Endodermal cell (in vitro differentiated cells): ENCODE measurements at regions not wholly inside any gene's neighbourhood (a gene's known extent, or its start where the extent isn't known, plus 50 kb on each side); places are given as distances from the start of the nearest gene placed in this dataset.

Experiments used
- DNase-seq: peaks from one replicate; pipeline ENCODE4 v3.0.0-alpha.2; 2017
- H3K27ac ChIP-seq: 2 replicates; pipeline ENCODE4 v1.5.1; 2013; ENCODE audit warnings: mild to moderate bottlenecking, low read depth, low read length, moderate library complexity
- H3K27me3 ChIP-seq: 2 replicates; pipeline ENCODE4 v1.6.1; 2013; ENCODE audit warnings: mild to moderate bottlenecking, low read length, moderate library complexity; ENCODE audit not compliant: insufficient read depth, control insufficient read depth, poor library complexity, severe bottlenecking
- H3K36me3 ChIP-seq: 2 replicates; pipeline ENCODE4 v1.7.0; 2013; ENCODE audit warnings: mild to moderate bottlenecking, low read length, moderate library complexity; ENCODE audit not compliant: control insufficient read depth, insufficient read depth
- H3K4me1 ChIP-seq: one replicate; pipeline ENCODE4 v1.7.0; 2013; ENCODE audit warnings: low read length; ENCODE audit not compliant: control insufficient read depth, insufficient read depth
- H3K4me3 ChIP-seq: 2 replicates; pipeline ENCODE4 v1.5.1; 2013; ENCODE audit warnings: mild to moderate bottlenecking, low read length, moderate library complexity
- H3K9ac ChIP-seq: 2 replicates; pipeline ENCODE4 v1.6.1; 2013; ENCODE audit warnings: mild to moderate bottlenecking, low read length, moderate library complexity; ENCODE audit not compliant: poor library complexity, severe bottlenecking; ENCODE audit errors: extremely low read depth
- H3K9me3 ChIP-seq: 2 replicates; pipeline ENCODE4 v1.6.1; 2013; ENCODE audit warnings: mild to moderate bottlenecking, low read length, moderate library complexity; ENCODE audit not compliant: control insufficient read depth
- H3K27ac Mint-ChIP-seq: 2 replicates; pipeline ENCODE4 v1.8.0; 2020; ENCODE audit warnings: mixed read lengths
- H3K27me3 Mint-ChIP-seq: 2 replicates; pipeline ENCODE4 v1.8.0; 2021; ENCODE audit warnings: mild to moderate bottlenecking, mixed read lengths; ENCODE audit not compliant: insufficient read depth
- H3K36me3 Mint-ChIP-seq: 2 replicates; pipeline ENCODE4 v1.8.0; 2020; ENCODE audit warnings: low read depth, mixed read lengths
- H3K4me1 Mint-ChIP-seq: 2 replicates; pipeline ENCODE4 v1.8.0; 2020; ENCODE audit warnings: mixed read lengths
- H3K4me3 Mint-ChIP-seq: 2 replicates; pipeline ENCODE4 v1.8.0; 2020; ENCODE audit warnings: mild to moderate bottlenecking, moderate library complexity, mixed read lengths
- H3K9me3 Mint-ChIP-seq: 2 replicates; pipeline ENCODE4 v1.8.0; 2020; ENCODE audit warnings: mild to moderate bottlenecking, mixed read lengths
- CTCF ChIP-seq: fragments of 200-600 bp; sonication (generic); conservative IDR thresholded peaks from 2 replicates; pipeline ENCODE4 v1.5.0; 2021; ENCODE audit warnings: antibody characterized with exemption, mild to moderate bottlenecking
- WGBS, 2 experiments: methylation state at CpG; one replicate each; pipeline versions ENCODE4 v1.1.5 to v1.1.7; 2013; ENCODE audit warnings: missing lambda C conversion rate in 2 of 2, mixed read lengths in 1 of 2; ENCODE audit not compliant: insufficient coverage in 1 of 2, insufficient read length in 1 of 2; 5-methylcytosine and 5-hydroxymethylcytosine counted together

GRCh38 chr4:126086041-126086440 is 771.3 kb downstream of the FAT4 start:
- no peaks in the 10 kb centered on the region for H3K9me3 Mint-ChIP-seq
- 100% methylated on average over 2 of the region's 2 CpGs; no CpG with 5 or more reads in 1 of the 2 experiments for WGBS, 2 experiments
- H3K4me3 Mint-ChIP-seq: no peak overlapping the region
- no peak overlapping the region for H3K27ac Mint-ChIP-seq
- H3K4me1 ChIP-seq: no peaks in the 10 kb centered on the region
- H3K27ac ChIP-seq: no peak overlapping the region
- no peaks in the 10 kb centered on the region for H3K36me3 ChIP-seq
- no peak overlapping the region for H3K9ac ChIP-seq
- H3K9me3 ChIP-seq: no peaks in the 10 kb centered on the region
- H3K27me3 Mint-ChIP-seq: no peaks in the 10 kb centered on the region
- no peaks in the 10 kb centered on the region for H3K36me3 Mint-ChIP-seq
- no peaks in the 10 kb centered on the region for H3K27me3 ChIP-seq
- no peak for DNase-seq
- H3K4me3 ChIP-seq: no peak overlapping the region
- no peak for TF ChIP-seq CTCF
- H3K4me1 Mint-ChIP-seq: no peaks in the 10 kb centered on the region

DNA sequence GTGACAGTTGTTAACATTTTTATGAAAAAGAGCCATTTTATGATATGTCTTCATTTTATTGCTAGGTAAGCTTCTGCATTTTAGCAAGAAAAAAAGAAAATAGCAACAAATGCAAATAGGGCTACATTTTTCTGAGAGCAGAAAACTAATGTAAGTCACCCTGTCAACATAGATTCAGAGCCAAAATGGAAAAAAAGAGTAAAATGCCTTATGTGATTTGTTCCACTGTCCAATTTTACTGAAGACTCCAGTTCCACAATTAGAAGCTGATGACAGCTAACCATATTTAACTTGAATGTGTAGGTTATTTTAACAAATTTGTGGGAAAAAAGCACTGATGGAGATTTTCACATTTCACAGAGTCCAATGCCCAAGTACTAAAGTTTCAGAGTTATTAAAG is 772.3 kb downstream of the FAT4 start:
- Histone ChIP-seq H3K4me3 (no peak overlapping the region), H3K27ac (no peak overlapping the region), H3K36me3 (no peaks in the 10 kb centered on the region), H3K9ac (no peak overlapping the region), H3K4me1 (no peaks in the 10 kb centered on the region), H3K9me3 (no peaks in the 10 kb centered on the region), H3K27me3 (no peaks in the 10 kb centered on the region)
- Mint-ChIP-seq H3K9me3 (no peaks in the 10 kb centered on the region), H3K36me3 (no peaks in the 10 kb centered on the region), H3K27ac (no peak overlapping the region), H3K4me1 (no peaks in the 10 kb centered on the region), H3K27me3 (no peaks in the 10 kb centered on the region), H3K4me3 (no peak overlapping the region)
- DNase-seq: no peak
- TF ChIP-seq CTCF: no peak

GRCh38 chr4:126097155-126097799 is 782.5 kb downstream of the FAT4 start:
- Mint-ChIP-seq H3K4me1 (no peaks in the 10 kb centered on the region), H3K27ac (no peak overlapping the region), H3K36me3 (no peaks in the 10 kb centered on the region), H3K4me3 (no peak overlapping the region), H3K27me3 (no peaks in the 10 kb centered on the region), H3K9me3 (no peaks in the 10 kb centered on the region)
- Histone ChIP-seq H3K4me1 (no peaks in the 10 kb centered on the region), H3K9me3 (no peaks in the 10 kb centered on the region), H3K36me3 (no peaks in the 10 kb centered on the region), H3K9ac (no peak overlapping the region), H3K4me3 (no peak overlapping the region), H3K27ac (no peak overlapping the region), H3K27me3 (no peaks in the 10 kb centered on the region)
- DNase-seq: no peak
- TF ChIP-seq CTCF: no peak
- 91 to 100% methylated on average over 2 to 4 of the region's 4 CpGs for WGBS, 2 experiments
